BJ (cell line): ENCODE measurements at regions not wholly inside any gene's neighbourhood (a gene's known extent, or its start where the extent isn't known, plus 50 kb on each side); places are given as distances from the start of the nearest gene placed in this dataset.

Experiments
- CTCF ChIA-PET: fragments of 350-600 bp; formaldehyde crosslinking; extraction: SDS; loops from one replicate; lab custom pipeline; 2021; ENCODE audit warnings: antibody characterized with exemption, inconsistent platforms; lab: Yijun Ruan, JAX
- POLR2A ChIA-PET: fragments of 300-600 bp; sonication (Branson Sonifier 250); formaldehyde crosslinking; extraction: SDS; loops from one replicate; lab custom pipeline; 2021; ENCODE audit warnings: antibody characterized with exemption; lab: Charles Lee
- DNase-seq: peaks from one replicate; pipeline ENCODE4 v3.0.0-alpha.2; 2011; ENCODE audit warnings: low read depth
- H3K27me3 ChIP-seq: 2 replicates; pipeline ENCODE4 v1.6.0; 2011; ENCODE audit warnings: low read length; ENCODE audit not compliant: control insufficient read depth, insufficient read depth
- H3K36me3 ChIP-seq: 2 replicates; pipeline ENCODE4 v1.5.1; 2011; ENCODE audit warnings: low read length; ENCODE audit not compliant: control insufficient read depth, insufficient read depth
- H3K4me3 ChIP-seq: 2 replicates; pipeline ENCODE4 v1.5.1; 2011; ENCODE audit warnings: low read depth, mild to moderate bottlenecking, control low read depth, low read length
- TF ChIP-seq, protein P1 (sequence below): IDR thresholded peaks from 2 replicates; pipeline ENCODE4 v1.5.1; 2011; ENCODE audit warnings: low read depth, mild to moderate bottlenecking, control low read depth, inconsistent platforms, low read length, moderate library complexity; ENCODE audit not compliant: insufficient read depth

DNA sequence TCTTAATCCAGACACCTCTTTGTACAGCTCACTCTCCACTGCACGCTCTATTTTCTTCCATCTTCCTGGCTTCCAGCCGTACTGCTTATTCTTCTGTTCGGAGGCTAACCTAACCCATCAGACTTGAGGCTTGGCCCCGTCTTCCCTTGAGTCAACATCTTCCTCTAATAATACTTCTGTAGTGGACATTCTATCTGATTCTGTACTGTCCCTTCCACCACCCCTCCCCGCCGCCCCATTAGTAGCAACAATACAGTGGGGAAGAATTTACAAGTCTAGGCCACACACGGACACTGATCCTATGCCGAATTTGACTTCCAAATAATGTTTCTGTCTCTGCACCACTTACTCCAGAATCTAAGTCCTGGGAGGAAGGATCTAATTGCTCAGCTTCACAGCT lies 86.0 kb upstream of the TNRC6A start:
- CTCF ChIA-PET = interaction anchor here (0.6 kb wide), 1 partner anchor 339 kb away, joined by 5 read pairs; no protein-coding TSS in a partner anchor
- POLR2A ChIA-PET = no interaction called here
- Histone ChIP-seq H3K36me3 (no peaks in the 10 kb centered on the region), H3K4me3 (no peak overlapping the region), H3K27me3 (no peaks in the 10 kb centered on the region)
- no peak for DNase-seq
- TF ChIP-seq, protein P1, sequence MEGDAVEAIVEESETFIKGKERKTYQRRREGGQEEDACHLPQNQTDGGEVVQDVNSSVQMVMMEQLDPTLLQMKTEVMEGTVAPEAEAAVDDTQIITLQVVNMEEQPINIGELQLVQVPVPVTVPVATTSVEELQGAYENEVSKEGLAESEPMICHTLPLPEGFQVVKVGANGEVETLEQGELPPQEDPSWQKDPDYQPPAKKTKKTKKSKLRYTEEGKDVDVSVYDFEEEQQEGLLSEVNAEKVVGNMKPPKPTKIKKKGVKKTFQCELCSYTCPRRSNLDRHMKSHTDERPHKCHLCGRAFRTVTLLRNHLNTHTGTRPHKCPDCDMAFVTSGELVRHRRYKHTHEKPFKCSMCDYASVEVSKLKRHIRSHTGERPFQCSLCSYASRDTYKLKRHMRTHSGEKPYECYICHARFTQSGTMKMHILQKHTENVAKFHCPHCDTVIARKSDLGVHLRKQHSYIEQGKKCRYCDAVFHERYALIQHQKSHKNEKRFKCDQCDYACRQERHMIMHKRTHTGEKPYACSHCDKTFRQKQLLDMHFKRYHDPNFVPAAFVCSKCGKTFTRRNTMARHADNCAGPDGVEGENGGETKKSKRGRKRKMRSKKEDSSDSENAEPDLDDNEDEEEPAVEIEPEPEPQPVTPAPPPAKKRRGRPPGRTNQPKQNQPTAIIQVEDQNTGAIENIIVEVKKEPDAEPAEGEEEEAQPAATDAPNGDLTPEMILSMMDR = no peak

DNA sequence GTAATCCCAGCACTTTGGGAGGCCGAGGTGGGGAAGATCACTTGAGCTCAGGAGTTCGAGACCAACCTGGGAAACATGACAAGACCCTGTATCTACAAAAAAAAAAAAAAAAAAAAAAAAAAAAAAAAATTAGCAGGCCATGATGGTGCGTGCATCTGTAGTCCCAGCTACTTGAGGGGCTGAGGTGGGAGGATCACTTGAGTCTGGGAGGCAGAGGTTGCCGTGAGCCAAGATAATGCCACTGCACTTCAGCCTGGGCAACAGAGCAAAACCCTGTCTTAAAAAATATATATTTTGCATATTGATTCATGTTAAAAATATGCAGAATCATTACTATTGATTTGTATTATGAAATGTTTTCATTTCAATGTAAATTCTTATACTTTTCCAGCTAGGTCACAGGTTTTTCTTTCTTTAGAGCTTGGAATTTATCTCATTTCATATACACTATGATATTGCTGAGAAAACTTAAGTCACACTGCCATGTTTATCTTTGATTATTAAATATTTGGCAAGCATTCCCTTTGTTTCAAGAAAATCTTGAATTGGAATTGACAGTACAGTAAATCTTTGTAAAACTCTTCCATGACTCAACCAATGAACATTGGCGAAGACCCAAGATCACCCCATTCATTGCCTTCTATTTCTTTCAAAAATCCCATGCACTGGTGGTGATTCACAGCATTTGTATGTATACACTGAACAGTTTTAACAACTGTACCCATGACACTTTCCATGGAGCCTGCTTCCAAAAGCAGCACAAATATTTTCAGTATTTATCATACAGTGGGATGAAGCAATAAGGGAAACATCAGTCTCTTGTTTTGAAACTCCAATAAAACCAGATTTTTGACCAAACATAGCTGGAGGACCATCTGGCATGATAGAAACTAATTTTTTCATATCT lies 83.5 kb upstream of the TNRC6A start:
- CTCF ChIA-PET = no interaction called here
- POLR2A ChIA-PET = interaction anchor here (0.6 kb wide), 1 partner anchor 84 kb away, joined by 7 read pairs; no protein-coding TSS in a partner anchor
- Histone ChIP-seq H3K4me3 (no peak overlapping the region), H3K27me3 (no peaks in the 10 kb centered on the region), H3K36me3 (no peaks in the 10 kb centered on the region)
- TF ChIP-seq, protein P1 = no peak
- DNase-seq = peak; percentile 99

DNA sequence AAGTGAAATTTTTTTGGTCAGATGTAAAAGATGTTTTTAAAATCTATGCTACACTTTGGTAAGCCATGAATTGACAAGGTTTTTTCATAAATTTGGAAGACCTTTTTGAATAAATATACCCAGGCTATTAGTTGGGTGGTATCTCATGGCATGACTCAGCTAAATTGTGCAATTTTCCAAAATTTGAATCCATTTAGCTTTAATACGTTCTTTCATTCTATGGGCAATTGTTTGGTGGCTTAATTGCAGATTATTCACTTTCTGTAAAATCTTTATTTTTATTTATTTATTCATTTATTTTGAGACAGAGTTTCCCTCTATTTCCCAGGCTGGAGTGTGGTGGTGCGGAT lies 82.8 kb upstream of the TNRC6A start:
- ChIA-PET CTCF (interaction anchor here (0.8 kb wide), 1 partner anchor 38 kb away, joined by 3 read pairs; no protein-coding TSS in a partner anchor), POLR2A (interaction anchor here (0.6 kb wide), 1 partner anchor 84 kb away, joined by 7 read pairs; no protein-coding TSS in a partner anchor)
- Histone ChIP-seq H3K27me3 (no peaks in the 10 kb centered on the region), H3K4me3 (no peak overlapping the region), H3K36me3 (no peaks in the 10 kb centered on the region)
- DNase-seq = no peak
- TF ChIP-seq, protein P1 = no peak

DNA sequence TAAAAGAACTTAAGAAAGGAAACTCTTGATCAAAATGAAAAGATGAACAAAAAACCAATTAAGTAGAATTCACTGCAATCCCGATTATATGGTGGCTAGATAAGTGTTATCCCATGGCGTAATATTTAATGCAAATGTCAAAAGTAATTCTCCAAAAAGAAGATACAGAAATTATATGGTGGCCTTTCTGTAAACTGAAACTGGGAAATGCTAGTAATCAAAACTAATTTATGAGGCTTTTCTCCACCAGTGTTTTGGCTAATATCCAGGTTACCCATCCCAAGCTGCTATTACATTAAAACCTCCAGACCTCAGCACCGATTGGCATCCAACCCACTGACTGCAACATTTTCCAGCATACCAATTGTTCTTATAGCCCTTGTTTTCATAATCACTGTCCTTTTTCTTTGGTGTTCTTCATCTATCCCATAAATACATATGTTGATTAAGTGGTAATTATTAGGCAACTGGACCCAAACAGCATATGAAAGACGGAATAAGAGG lies 77.2 kb upstream of the TNRC6A start:
- no peak for DNase-seq
- Histone ChIP-seq H3K4me3 (no peak overlapping the region), H3K27me3 (no peaks in the 10 kb centered on the region), H3K36me3 (no peaks in the 10 kb centered on the region)
- TF ChIP-seq, protein P1 = no peak
- CTCF ChIA-PET = no interaction called here
- POLR2A ChIA-PET = no interaction called here

DNA sequence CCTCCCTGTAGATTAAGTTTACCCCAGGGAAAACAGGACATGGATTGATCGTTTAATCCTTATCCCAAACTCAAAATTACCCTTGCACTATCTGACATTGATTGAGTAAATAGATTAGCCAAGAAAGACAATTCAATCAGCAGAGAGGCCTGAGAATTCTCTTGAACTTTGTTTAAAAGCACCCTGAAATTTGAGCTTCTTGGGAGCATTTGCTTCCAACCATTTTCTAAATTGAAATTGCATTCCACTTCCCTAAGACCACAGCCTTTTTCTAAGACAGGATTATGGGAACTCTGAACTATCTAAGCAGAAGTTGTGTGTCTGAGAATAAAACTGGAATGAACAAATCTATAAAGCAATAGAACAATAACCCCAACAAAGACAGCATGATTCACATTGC lies 76.6 kb upstream of the TNRC6A start:
- DNase-seq = no peak
- ChIA-PET CTCF (no interaction called here), POLR2A (no interaction called here)
- TF ChIP-seq, protein P1 = no peak
- Histone ChIP-seq H3K36me3 (no peaks in the 10 kb centered on the region), H3K27me3 (no peaks in the 10 kb centered on the region), H3K4me3 (no peak overlapping the region)
